GM10248 (cell line): ENCODE measurements at regions not wholly inside any gene's neighbourhood (a gene's known extent, or its start where the extent isn't known, plus 50 kb on each side); places are given as distances from the start of the nearest gene placed in this dataset.

Experiments
- CTCF ChIA-PET: fragments of 300-600 bp; sonication (Branson Sonifier 250); formaldehyde crosslinking; extraction: SDS; loops from one replicate; lab custom pipeline; 2021; ENCODE audit warnings: antibody characterized with exemption; lab: Yijun Ruan, JAX
- POLR2A ChIA-PET: fragments of 350-650 bp; sonication (Branson Sonifier 250); formaldehyde crosslinking; extraction: SDS; loops from one replicate; lab custom pipeline; 2020; ENCODE audit warnings: antibody characterized with exemption; lab: Yijun Ruan, JAX
- DNase-seq: peaks from one replicate; pipeline ENCODE4 v3.0.0; 2012; ENCODE audit errors: extremely low spot score
- CTCF ChIP-seq: IDR thresholded peaks from 2 replicates; pipeline ENCODE4 v1.5.1; 2012; ENCODE audit warnings: mild to moderate bottlenecking, low read depth; ENCODE audit errors: extremely low read depth, missing control alignments, control extremely low read depth

- no peak for DNase-seq
- CTCF ChIA-PET = no interaction called here
- POLR2A ChIA-PET = no interaction called here
- TF ChIP-seq CTCF = no peak
Measured at GRCh38 chr7:16235147-16236114, 185.9 kb downstream of the CRPPA start.

DNA sequence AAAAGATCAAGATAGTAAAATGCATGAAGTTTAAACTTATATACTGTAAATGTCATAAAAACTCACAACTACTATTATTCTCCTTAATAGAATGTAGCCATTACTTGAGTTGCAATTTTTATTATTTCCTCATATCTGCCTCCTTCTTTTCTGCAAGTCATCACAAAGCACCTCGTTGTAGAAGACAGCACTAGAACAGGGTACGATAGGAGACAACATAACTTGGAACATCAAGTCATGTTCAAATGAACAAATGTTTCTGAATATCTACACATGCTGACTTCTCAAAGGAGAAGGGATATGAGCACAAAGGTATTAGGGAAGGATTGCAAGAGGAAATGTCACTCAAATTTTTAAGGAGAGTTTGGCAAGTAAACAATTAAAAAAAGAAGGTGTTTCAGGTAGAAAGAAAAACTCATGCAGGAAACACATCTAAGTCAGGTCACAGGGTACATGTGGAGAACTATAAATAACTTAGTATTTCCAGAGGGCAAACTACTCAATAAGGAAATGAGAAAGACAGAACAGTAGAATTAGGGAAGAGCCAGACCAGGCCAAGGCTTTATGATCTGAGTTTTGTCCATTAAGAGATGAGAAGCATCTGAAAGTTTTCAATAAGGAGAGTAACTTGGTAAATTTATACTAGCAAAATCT lies 186.7 kb downstream of the CRPPA start:
- DNase-seq = no peak
- no peak for TF ChIP-seq CTCF
- ChIA-PET CTCF (no interaction called here), POLR2A (no interaction called here)

GRCh38 chr7:16233517-16233916 lies 187.8 kb downstream of the CRPPA start:
- CTCF ChIA-PET = no interaction called here

DNA sequence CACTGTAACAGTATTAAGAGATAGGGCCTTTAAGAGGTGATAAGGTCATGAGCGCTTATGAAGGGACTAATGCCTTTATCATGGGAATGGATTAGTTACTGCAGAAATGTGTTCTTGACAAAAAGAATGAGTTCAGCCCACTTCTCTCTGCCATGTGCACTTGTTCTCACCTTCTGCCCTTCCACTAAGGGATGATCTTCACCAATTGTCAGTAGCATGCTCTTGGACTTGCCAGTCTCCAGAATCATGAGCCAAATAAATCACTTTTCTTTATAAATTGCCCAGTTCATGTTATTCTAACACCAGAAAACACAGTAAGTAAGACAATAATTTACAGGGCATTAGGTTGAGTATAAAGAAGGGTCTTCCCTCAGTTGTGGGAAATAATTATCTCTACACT lies 189.1 kb downstream of the CRPPA start:
- CTCF ChIA-PET = no interaction called here
- TF ChIP-seq CTCF = no peak
- POLR2A ChIA-PET = no interaction called here
- no peak for DNase-seq

More at GRCh38 chr7:16233517-16233916, 187.8 kb downstream of the CRPPA start:
- no peak for TF ChIP-seq CTCF
- DNase-seq = no peak
- POLR2A ChIA-PET = no interaction called here

DNA sequence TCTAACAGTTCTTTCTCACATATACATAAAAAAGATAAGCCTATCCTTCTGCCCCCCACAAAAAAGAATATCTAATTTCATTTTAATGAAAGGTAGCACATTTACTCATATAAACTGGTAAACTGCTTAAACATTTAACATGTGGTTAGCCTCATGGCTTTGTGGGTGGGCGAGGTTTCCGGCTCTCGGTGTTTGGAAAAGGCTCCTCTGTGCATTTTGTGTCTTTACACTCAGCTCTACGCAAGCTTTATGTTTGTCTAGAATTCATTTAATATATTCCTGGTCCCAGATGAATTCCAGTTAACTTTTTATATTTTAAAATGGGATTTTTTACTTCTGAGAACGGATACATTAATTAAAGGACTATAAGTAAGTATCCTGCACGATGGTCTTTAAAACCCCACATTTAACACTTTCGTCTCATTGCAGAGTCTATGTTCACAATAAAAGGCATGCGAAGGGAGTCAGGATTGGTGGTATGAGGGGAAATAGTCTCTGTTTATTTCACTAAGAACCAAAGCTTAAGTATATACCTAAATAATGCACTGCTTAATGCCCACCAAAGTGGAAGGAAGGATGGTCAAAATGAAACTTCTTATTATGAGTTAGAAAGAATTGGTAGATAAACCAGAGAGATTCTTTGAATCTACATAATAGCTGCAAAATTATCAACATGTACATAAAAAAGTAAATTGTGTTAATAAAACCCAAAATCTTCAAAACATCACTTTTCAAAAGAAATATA lies 197.2 kb downstream of the CRPPA start:
- no peak for DNase-seq
- ChIA-PET CTCF (interaction anchor here (1.5 kb wide), 1 partner anchor 10 kb away, joined by 4 read pairs; no protein-coding TSS in a partner anchor), POLR2A (no interaction called here)
- TF ChIP-seq CTCF = no peak

DNA sequence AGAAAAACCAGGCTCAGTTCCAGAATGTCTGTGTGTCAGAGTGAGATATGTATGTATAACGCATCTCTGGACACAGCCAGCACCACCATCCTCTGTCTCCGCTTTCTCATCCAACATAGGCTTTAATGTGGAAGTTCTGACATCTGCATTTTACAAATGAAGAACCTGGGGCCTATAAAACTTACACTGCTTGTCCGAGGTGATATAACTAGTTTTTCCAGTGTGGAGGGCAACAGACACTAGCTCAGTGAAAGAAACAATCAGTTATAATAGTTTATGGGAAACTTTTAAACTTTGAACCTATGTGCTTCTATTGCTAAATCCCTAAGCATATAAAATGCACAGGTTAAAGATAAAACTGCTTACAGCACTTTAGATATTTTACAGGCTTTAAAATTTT lies 208.7 kb downstream of the CRPPA start:
- ChIA-PET CTCF (no interaction called here), POLR2A (no interaction called here)
- TF ChIP-seq CTCF = no peak
- no peak for DNase-seq
